Caco-2 (cell line): ENCODE measurements at regions not wholly inside any gene's neighbourhood (a gene's known extent, or its start where the extent isn't known, plus 50 kb on each side); places are given as distances from the start of the nearest gene placed in this dataset.

ENCODE experiments used
- BruUV-seq: library from RNA; stranded (reverse); fragments of 400-500 nt; replicated peaks from 2 replicates; lab custom pipeline; 2021; lab: Mats Ljungman, UMichigan
- CTCF ChIA-PET: fragments of 300-600 bp; sonication (Branson Sonifier 250); formaldehyde crosslinking; loops from one replicate; lab custom pipeline; 2022; ENCODE audit warnings: antibody characterized with exemption; lab: Charles Lee
- POLR2A ChIA-PET: fragments of 300-600 bp; sonication (Branson Sonifier 250); formaldehyde crosslinking; loops from one replicate; lab custom pipeline; 2022; ENCODE audit warnings: antibody characterized with exemption; lab: Charles Lee
- DNase-seq, 2 experiments: peaks; one replicate each; pipeline versions ENCODE4 v3.0.0 to v3.0.0-alpha.2; 2020 to 2022
- H3K27me3 ChIP-seq: replicated peaks from 2 replicates; pipeline ENCODE4 v1.6.0; 2011; ENCODE audit warnings: low read length; ENCODE audit not compliant: control insufficient read depth, insufficient read depth
- H3K36me3 ChIP-seq: 2 replicates; pipeline ENCODE4 v1.5.1; 2011; ENCODE audit warnings: low read length; ENCODE audit not compliant: control insufficient read depth, insufficient read depth
- H3K4me1 ChIP-seq: fragments of 250-450 bp; sonication (Bioruptor Pico); 2 replicates; pipeline ENCODE4 v1.5.1; 2020; ENCODE audit warnings: mild to moderate bottlenecking
- H3K4me3 ChIP-seq: 2 replicates; pipeline ENCODE4 v1.5.1; 2011; ENCODE audit warnings: low read depth, mild to moderate bottlenecking, control low read depth, low read length
- H3K9me3 ChIP-seq: fragments of 250-450 bp; sonication (Bioruptor Pico); 2 replicates; pipeline ENCODE4 v1.5.1; 2020; ENCODE audit warnings: mild to moderate bottlenecking, moderate library complexity
- H3K27ac Mint-ChIP-seq: one replicate; pipeline ENCODE4 v1.8.0; 2022; ENCODE audit warnings: mixed read lengths; ENCODE audit not compliant: unreplicated experiment
- H3K27me3 Mint-ChIP-seq: one replicate; pipeline ENCODE4 v1.8.0; 2022; ENCODE audit warnings: mixed read lengths; ENCODE audit not compliant: insufficient read depth, unreplicated experiment
- H3K36me3 Mint-ChIP-seq: one replicate; pipeline ENCODE4 v1.8.0; 2022; ENCODE audit warnings: mild to moderate bottlenecking, mixed read lengths; ENCODE audit not compliant: insufficient read depth, unreplicated experiment
- H3K4me1 Mint-ChIP-seq: one replicate; pipeline ENCODE4 v1.8.0; 2022; ENCODE audit warnings: low read depth, mixed read lengths; ENCODE audit not compliant: unreplicated experiment
- H3K4me3 Mint-ChIP-seq: one replicate; pipeline ENCODE4 v1.8.0; 2022; ENCODE audit warnings: mild to moderate bottlenecking, moderate library complexity, mixed read lengths; ENCODE audit not compliant: unreplicated experiment
- H3K9me3 Mint-ChIP-seq: one replicate; pipeline ENCODE4 v1.8.0; 2022; ENCODE audit warnings: mixed read lengths; ENCODE audit not compliant: unreplicated experiment
- intact Hi-C: fragments of 100-400 bp; cut with micrococcal nuclease; formaldehyde crosslinking; loops from one replicate; pipeline ENCODE4 v1.10.0; 2022; ENCODE audit not compliant: unreplicated experiment
- TF ChIP-seq, protein P1 (sequence below), 2 experiments: fragments of 200-600 bp in 1 of 2; IDR thresholded peaks; 1 replicate in 1 of 2; 2 replicates in 1 of 2; pipeline versions ENCODE4 v1.5.1 to v1.8.0; 2011 to 2022; ENCODE audit warnings: antibody characterized with exemption in 1 of 2, control low read depth in 1 of 2, inconsistent platforms in 1 of 2, low read depth in 1 of 2, low read length in 1 of 2, mild to moderate bottlenecking in 1 of 2, moderate library complexity in 1 of 2; ENCODE audit not compliant: insufficient read depth in 1 of 2, severe bottlenecking in 1 of 2, unreplicated experiment in 1 of 2

DNA sequence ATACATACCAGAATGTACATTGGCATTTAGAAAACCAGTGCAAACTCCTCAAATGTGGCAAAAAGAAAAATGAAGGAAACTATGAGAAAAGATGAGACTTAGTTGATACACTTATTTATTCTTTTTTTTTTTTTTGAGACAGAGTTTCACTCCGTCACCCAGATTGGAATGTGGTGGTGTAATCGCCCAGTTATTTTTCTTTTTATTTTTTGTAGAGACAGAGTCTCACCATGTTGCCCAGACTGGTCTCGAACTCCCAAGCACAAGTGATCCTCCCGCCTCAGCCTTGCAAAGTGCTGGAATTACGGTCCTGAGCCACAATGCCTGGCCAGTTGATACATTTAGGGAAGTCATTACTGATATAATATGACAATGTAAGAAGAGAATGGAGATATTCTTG is 274.2 kb upstream of the LRATD1 start:
- Histone ChIP-seq H3K4me3 (no peak overlapping the region), H3K4me1 (peaks cover 11% of the 10 kb centered on the region), H3K9me3 (no peaks in the 10 kb centered on the region), H3K36me3 (no peaks in the 10 kb centered on the region), H3K27me3 (no peaks in the 10 kb centered on the region)
- CTCF ChIA-PET, result no interaction called here
- BruUV-seq, result no TSS peak
- Mint-ChIP-seq H3K27me3 (no peaks in the 10 kb centered on the region), H3K4me3 (no peak overlapping the region), H3K4me1 (no peaks in the 10 kb centered on the region), H3K36me3 (no peaks in the 10 kb centered on the region), H3K9me3 (peaks cover 15% of the 10 kb centered on the region), H3K27ac (no peak overlapping the region)
- TF ChIP-seq, protein P1, sequence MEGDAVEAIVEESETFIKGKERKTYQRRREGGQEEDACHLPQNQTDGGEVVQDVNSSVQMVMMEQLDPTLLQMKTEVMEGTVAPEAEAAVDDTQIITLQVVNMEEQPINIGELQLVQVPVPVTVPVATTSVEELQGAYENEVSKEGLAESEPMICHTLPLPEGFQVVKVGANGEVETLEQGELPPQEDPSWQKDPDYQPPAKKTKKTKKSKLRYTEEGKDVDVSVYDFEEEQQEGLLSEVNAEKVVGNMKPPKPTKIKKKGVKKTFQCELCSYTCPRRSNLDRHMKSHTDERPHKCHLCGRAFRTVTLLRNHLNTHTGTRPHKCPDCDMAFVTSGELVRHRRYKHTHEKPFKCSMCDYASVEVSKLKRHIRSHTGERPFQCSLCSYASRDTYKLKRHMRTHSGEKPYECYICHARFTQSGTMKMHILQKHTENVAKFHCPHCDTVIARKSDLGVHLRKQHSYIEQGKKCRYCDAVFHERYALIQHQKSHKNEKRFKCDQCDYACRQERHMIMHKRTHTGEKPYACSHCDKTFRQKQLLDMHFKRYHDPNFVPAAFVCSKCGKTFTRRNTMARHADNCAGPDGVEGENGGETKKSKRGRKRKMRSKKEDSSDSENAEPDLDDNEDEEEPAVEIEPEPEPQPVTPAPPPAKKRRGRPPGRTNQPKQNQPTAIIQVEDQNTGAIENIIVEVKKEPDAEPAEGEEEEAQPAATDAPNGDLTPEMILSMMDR (IDR thresholded peaks at IDR 0.05; ENCODE audit: insufficient read depth in 1 of 2, low read depth in 1 of 2, low read length in 1 of 2, severe bottlenecking in 1 of 2, unreplicated experiment in 1 of 2), result no peak
- POLR2A ChIA-PET, result no interaction called here
- DNase-seq, result no peak
- intact Hi-C loops, result no loop called here

DNA sequence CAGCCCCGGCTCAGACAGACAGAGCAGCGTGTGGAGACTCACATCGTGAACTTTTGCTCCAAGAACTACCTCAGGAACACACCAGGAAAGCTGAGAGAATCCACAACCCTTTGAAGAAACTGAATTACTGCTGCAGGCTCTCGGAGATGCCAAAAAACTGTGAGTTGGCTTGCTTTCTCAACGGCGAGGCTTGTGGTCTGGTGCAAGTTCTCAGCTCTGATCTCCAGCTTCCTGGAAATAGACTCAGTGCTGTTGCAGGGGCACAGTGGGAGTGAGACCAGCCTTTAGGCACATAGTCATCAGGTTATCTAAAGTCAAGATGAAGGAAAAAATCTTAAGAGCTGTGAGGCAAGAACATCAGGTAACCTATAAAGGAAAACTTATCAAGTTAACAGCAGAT is 273.7 kb upstream of the LRATD1 start:
- Histone ChIP-seq H3K27me3 (no peaks in the 10 kb centered on the region), H3K4me1 (peaks cover 11% of the 10 kb centered on the region), H3K9me3 (no peaks in the 10 kb centered on the region), H3K4me3 (no peak overlapping the region), H3K36me3 (no peaks in the 10 kb centered on the region)
- Mint-ChIP-seq H3K27ac (no peak overlapping the region), H3K9me3 (peaks cover 19% of the 10 kb centered on the region), H3K36me3 (no peaks in the 10 kb centered on the region), H3K4me3 (no peak overlapping the region), H3K4me1 (no peaks in the 10 kb centered on the region), H3K27me3 (no peaks in the 10 kb centered on the region)
- BruUV-seq, result no TSS peak
- ChIA-PET CTCF (no interaction called here), POLR2A (no interaction called here)
- TF ChIP-seq, protein P1 (IDR thresholded peaks at IDR 0.05; ENCODE audit: insufficient read depth in 1 of 2, low read depth in 1 of 2, low read length in 1 of 2, severe bottlenecking in 1 of 2, unreplicated experiment in 1 of 2), result no peak
- intact Hi-C loops, result no loop called here
- DNase-seq, result no peak

DNA sequence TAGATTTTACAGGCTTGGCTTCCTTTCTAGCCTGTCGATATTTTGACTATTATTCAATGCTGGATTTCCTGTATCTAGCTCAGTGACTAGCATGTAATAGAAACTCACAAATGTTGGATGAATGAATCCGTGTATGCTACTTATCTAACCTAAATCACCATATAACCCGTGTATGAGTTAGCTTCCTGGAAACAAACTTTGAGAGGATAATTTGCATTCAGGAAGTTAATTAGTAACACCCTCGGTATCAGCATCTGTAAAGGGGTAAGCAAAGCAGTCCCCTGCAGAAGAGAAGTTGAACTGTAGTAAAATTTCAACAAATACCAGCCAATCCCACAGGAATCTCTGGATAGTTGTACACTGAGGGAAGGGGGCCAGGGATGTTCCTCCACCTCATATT is 269.4 kb upstream of the LRATD1 start:
- Histone ChIP-seq H3K4me3 (no peak overlapping the region), H3K27me3 (no peaks in the 10 kb centered on the region), H3K4me1 (no peaks in the 10 kb centered on the region), H3K9me3 (no peaks in the 10 kb centered on the region), H3K36me3 (no peaks in the 10 kb centered on the region)
- intact Hi-C loops, result no loop called here
- no peaks in the 10 kb centered on the region for H3K4me1 Mint-ChIP-seq
- no peaks in the 10 kb centered on the region for H3K27me3 Mint-ChIP-seq
- peaks cover 10% of the 10 kb centered on the region for H3K9me3 Mint-ChIP-seq
- no peaks in the 10 kb centered on the region for H3K36me3 Mint-ChIP-seq
- CTCF ChIA-PET, result no interaction called here
- H3K27ac Mint-ChIP-seq, result no peak overlapping the region
- H3K4me3 Mint-ChIP-seq, result no peak overlapping the region
- POLR2A ChIA-PET, result no interaction called here
- TF ChIP-seq, protein P1 (IDR thresholded peaks at IDR 0.05; ENCODE audit: insufficient read depth in 1 of 2, low read depth in 1 of 2, low read length in 1 of 2, severe bottlenecking in 1 of 2, unreplicated experiment in 1 of 2), result no peak
- DNase-seq, result no peak
- no TSS peak for BruUV-seq
